IMR-90 (cell line): ENCODE measurements at regions not wholly inside any gene's neighbourhood (a gene's known extent, or its start where the extent isn't known, plus 50 kb on each side); places are given as distances from the start of the nearest gene placed in this dataset.

Experiments
- ATAC-seq: fragments of 200-7000 bp; cut with Tn5 transposase; 2 replicates; pipeline ENCODE4 v1.9.1; 2020; ENCODE audit warnings: low read depth, mild to moderate bottlenecking, moderate library complexity
- BruUV-seq: library from RNA; stranded (reverse); fragments of 400-500 nt; replicated peaks from 2 replicates; lab custom pipeline; 2021; lab: Mats Ljungman, UMichigan
- CTCF ChIA-PET: fragments of 300-600 bp; formaldehyde crosslinking; extraction: SDS; loops from one replicate; lab custom pipeline; 2021; ENCODE audit warnings: antibody characterized with exemption; lab: Yijun Ruan, JAX
- POLR2A ChIA-PET: fragments of 300-600 bp; sonication (Branson Sonifier 250); formaldehyde crosslinking; loops from one replicate; lab custom pipeline; 2022; ENCODE audit warnings: antibody characterized with exemption; ENCODE audit not compliant: unreplicated experiment; lab: Charles Lee
- DNase-seq: peaks from one replicate; pipeline ENCODE4 v3.0.0; 2013
- H2AFZ ChIP-seq: replicated peaks from 2 replicates; pipeline ENCODE3; 2013; ENCODE audit warnings: low read length, mild to moderate bottlenecking; ENCODE audit not compliant: poor library complexity
- H2AK5ac ChIP-seq: 2 replicates; pipeline ENCODE4 v1.6.1; 2013; ENCODE audit warnings: low read depth, low read length, inconsistent platforms
- H2AK9ac ChIP-seq: replicated peaks from 2 replicates; pipeline ENCODE3; 2013; ENCODE audit warnings: mild to moderate bottlenecking, low read depth, low read length, moderate library complexity; ENCODE audit not compliant: poor library complexity
- H2BK120ac ChIP-seq: 2 replicates; pipeline ENCODE4 v1.6.1; 2013; ENCODE audit warnings: low read depth, low read length, inconsistent platforms
- H2BK15ac ChIP-seq: 3 replicates; pipeline ENCODE4 v1.6.1; 2013; ENCODE audit warnings: low read depth, low read length, inconsistent platforms
- H2BK20ac ChIP-seq: 2 replicates; pipeline ENCODE4 v1.6.1; 2013; ENCODE audit warnings: low read depth, mild to moderate bottlenecking, inconsistent platforms, low read length, moderate library complexity
- H2BK5ac ChIP-seq: 2 replicates; pipeline ENCODE4 v1.6.1; 2013; ENCODE audit warnings: mild to moderate bottlenecking, low read depth, low read length, inconsistent platforms; ENCODE audit not compliant: poor library complexity, severe bottlenecking
- H3K14ac ChIP-seq: replicated peaks from 2 replicates; pipeline ENCODE4 v1.6.1; 2013; ENCODE audit warnings: low read depth, low read length, inconsistent platforms
- H3K18ac ChIP-seq: 2 replicates; pipeline ENCODE4 v1.6.1; 2013; ENCODE audit warnings: low read depth, low read length, control low read depth
- H3K23ac ChIP-seq: 2 replicates; pipeline ENCODE4 v1.6.1; 2013; ENCODE audit warnings: low read depth, low read length, inconsistent platforms
- H3K27ac ChIP-seq: 2 replicates; pipeline ENCODE4 v1.5.1; 2013; ENCODE audit warnings: mild to moderate bottlenecking, control low read depth, low read length; ENCODE audit not compliant: insufficient read depth
- H3K27me3 ChIP-seq: 2 replicates; pipeline ENCODE4 v1.6.1; 2013; ENCODE audit warnings: low read length; ENCODE audit not compliant: control insufficient read depth, insufficient read depth
- H3K36me3 ChIP-seq: 2 replicates; pipeline ENCODE4 v1.6.1; 2013; ENCODE audit warnings: low read length, mixed read lengths; ENCODE audit not compliant: control insufficient read depth, insufficient read depth
- H3K4ac ChIP-seq: 2 replicates; pipeline ENCODE4 v1.6.1; 2013; ENCODE audit warnings: low read depth, low read length, inconsistent platforms
- H3K4me1 ChIP-seq: 2 replicates; pipeline ENCODE4 v1.6.1; 2013; ENCODE audit warnings: low read length, mixed read lengths; ENCODE audit not compliant: control insufficient read depth, insufficient read depth
- H3K4me2 ChIP-seq: 2 replicates; pipeline ENCODE4 v1.6.1; 2013; ENCODE audit warnings: low read depth, mild to moderate bottlenecking, control low read depth, low read length, moderate library complexity
- H3K4me3 ChIP-seq: 2 replicates; pipeline ENCODE4 v1.5.1; 2013; ENCODE audit warnings: low read depth, mild to moderate bottlenecking, control low read depth, low read length, moderate library complexity; ENCODE audit not compliant: insufficient read depth
- H3K56ac ChIP-seq: 2 replicates; pipeline ENCODE4 v1.6.1; 2013; ENCODE audit warnings: low read length, inconsistent platforms; ENCODE audit not compliant: insufficient read depth; ENCODE audit errors: extremely low read depth
- H3K79me1 ChIP-seq, 2 experiments: 2 replicates each; pipeline ENCODE4 v1.6.1; 2013; ENCODE audit warnings: low read length in 2 of 2, inconsistent platforms in 1 of 2, low read depth in 1 of 2
- H3K9ac ChIP-seq: 2 replicates; pipeline ENCODE4 v1.6.1; 2013; ENCODE audit warnings: low read depth, low read length, control low read depth
- H3K9me1 ChIP-seq: 2 replicates; pipeline ENCODE4 v1.6.1; 2013; ENCODE audit warnings: low read length, inconsistent platforms; ENCODE audit not compliant: insufficient read depth
- H3K9me3 ChIP-seq: 2 replicates; pipeline ENCODE4 v1.6.1; 2013; ENCODE audit warnings: low read length; ENCODE audit not compliant: control insufficient read depth, insufficient read depth
- H4K20me1 ChIP-seq: 2 replicates; pipeline ENCODE4 v1.6.1; 2013; ENCODE audit warnings: low read length, inconsistent platforms; ENCODE audit not compliant: insufficient read depth
- H4K5ac ChIP-seq: 2 replicates; pipeline ENCODE4 v1.6.1; 2013; ENCODE audit warnings: mild to moderate bottlenecking, low read depth, low read length, control low read depth
- H4K8ac ChIP-seq, 2 experiments: 2 replicates each; pipeline ENCODE4 v1.6.1; 2013; ENCODE audit warnings: low read depth in 2 of 2, low read length in 2 of 2, control low read depth in 1 of 2, inconsistent platforms in 1 of 2
- H4K91ac ChIP-seq: 2 replicates; pipeline ENCODE4 v1.6.1; 2013; ENCODE audit warnings: low read depth, low read length, inconsistent platforms; ENCODE audit not compliant: insufficient read depth
- BHLHE40 ChIP-seq: fragments of 150-350 bp; IDR thresholded peaks from 2 replicates; pipeline ENCODE4 v1.6.1; 2016; ENCODE audit warnings: mild to moderate bottlenecking, low read depth, low read length
- CEBPB ChIP-seq: IDR thresholded peaks from 2 replicates; pipeline ENCODE4 v1.6.1; 2012; ENCODE audit warnings: low read depth, low read length, improper control_type of control experiment
- CHD1 ChIP-seq: IDR thresholded peaks from 2 replicates; pipeline ENCODE4 v1.6.1; 2012; ENCODE audit warnings: low read depth, low read length, improper control_type of control experiment
- CTCF ChIP-seq: conservative IDR thresholded peaks from 2 replicates; pipeline ENCODE4 v1.5.1; 2012; ENCODE audit warnings: mild to moderate bottlenecking, low read depth, low read length, improper control_type of control experiment
- ELK1 ChIP-seq: fragments of 150-350 bp; IDR thresholded peaks from 2 replicates; pipeline ENCODE4 v1.6.1; 2016; ENCODE audit warnings: low read depth, mild to moderate bottlenecking, low read length, moderate library complexity, borderline replicate concordance
- FOS ChIP-seq: fragments of 150-350 bp; IDR thresholded peaks from 2 replicates; pipeline ENCODE4 v1.6.1; 2016; ENCODE audit warnings: low read depth, low read length
- MAFK ChIP-seq: IDR thresholded peaks from 2 replicates; pipeline ENCODE4 v1.6.1; 2012; ENCODE audit warnings: low read depth, low read length, improper control_type of control experiment
- MAZ ChIP-seq: IDR thresholded peaks from 2 replicates; pipeline ENCODE4 v1.6.1; 2012; ENCODE audit warnings: low read depth, mild to moderate bottlenecking, low read length, improper control_type of control experiment, moderate library complexity, borderline replicate concordance
- MXI1 ChIP-seq: IDR thresholded peaks from 2 replicates; pipeline ENCODE4 v1.6.1; 2012; ENCODE audit warnings: low read depth, mild to moderate bottlenecking, low read length, moderate library complexity, borderline replicate concordance
- POLR2A ChIP-seq: IDR thresholded peaks from 2 replicates; pipeline ENCODE4 v1.6.1; 2012; ENCODE audit warnings: mild to moderate bottlenecking, low read depth, low read length
- RAD21 ChIP-seq: IDR thresholded peaks from 2 replicates; pipeline ENCODE4 v1.6.1; 2012; ENCODE audit warnings: low read length, improper control_type of control experiment
- RCOR1 ChIP-seq: IDR thresholded peaks from 2 replicates; pipeline ENCODE4 v1.6.1; 2012; ENCODE audit warnings: mild to moderate bottlenecking, low read length, improper control_type of control experiment; ENCODE audit not compliant: insufficient replicate concordance
- RFX5 ChIP-seq: IDR thresholded peaks from 2 replicates; pipeline ENCODE4 v1.8.0; 2012; ENCODE audit warnings: low read depth, mild to moderate bottlenecking, low read length, moderate library complexity
- SMC3 ChIP-seq: fragments of 150-350 bp; IDR thresholded peaks from 2 replicates; pipeline ENCODE4 v1.6.1; 2016; ENCODE audit warnings: low read depth, mild to moderate bottlenecking, antibody characterized with exemption, low read length, moderate library complexity
- USF2 ChIP-seq: fragments of 150-350 bp; IDR thresholded peaks from 2 replicates; pipeline ENCODE4 v1.6.1; 2017; ENCODE audit warnings: mild to moderate bottlenecking, antibody characterized with exemption, low read length, low read depth
- WGBS, 2 experiments: methylation state at CpG; one replicate each; pipeline versions ENCODE4 v1.1.5 to v1.1.7; 2013; ENCODE audit warnings: missing lambda C conversion rate in 2 of 2; ENCODE audit not compliant: insufficient read length in 1 of 2; ENCODE audit errors: extremely low coverage in 2 of 2; 5-methylcytosine and 5-hydroxymethylcytosine counted together
- dilution Hi-C: fragments of 300-500 bp; cut with HindIII; formaldehyde crosslinking; loops from one replicate; pipeline ENCODE4 v1.14.3; 2018; ENCODE audit warnings: low sequenced_read_pairs; ENCODE audit not compliant: unreplicated experiment
- in situ Hi-C: fragments of 300-500 bp; cut with MboI; formaldehyde crosslinking; loops from 3 replicates; pipeline ENCODE4 v1.14.3; 2019; ENCODE audit warnings: low sequenced_read_pairs, inconsistent platforms, mixed read lengths
- intact Hi-C: fragments of 100-400 bp; cut with micrococcal nuclease; formaldehyde crosslinking; loops from 2 replicates; pipeline ENCODE4 v1.10.0; 2022

- DNase-seq (no peak), ATAC-seq (no peak)
- no CpG with 5 or more reads among the region's 4 CpGs for WGBS, 2 experiments
- Histone ChIP-seq H3K23ac (no peak overlapping the region), H3K56ac (no peak overlapping the region), H3K79me1 (no peaks in the 10 kb centered on the region), H4K20me1 (no peaks in the 10 kb centered on the region), H4K8ac (no peak overlapping the region), H3K9me1 (no peaks in the 10 kb centered on the region), H2AK9ac (no peak overlapping the region), H2BK120ac (no peak overlapping the region), H2AFZ (no peak overlapping the region), H3K27ac (no peak overlapping the region), H2BK15ac (no peak overlapping the region), H3K4me1 (no peaks in the 10 kb centered on the region), H3K14ac (no peak overlapping the region), H2AK5ac (no peak overlapping the region), H2BK5ac (no peak overlapping the region), H3K18ac (no peak overlapping the region), H3K9ac (no peak overlapping the region), H4K5ac (no peak overlapping the region), H4K91ac (no peak overlapping the region), H3K4ac (no peak overlapping the region), H3K4me3 (no peak overlapping the region), H3K36me3 (no peaks in the 10 kb centered on the region), H3K9me3 (no peaks in the 10 kb centered on the region), H2BK20ac (no peak overlapping the region), H3K4me2 (no peak overlapping the region), H3K27me3 (peaks cover 2% of the 10 kb centered on the region; the same call in 1 of the 2 replicates)
- no TSS peak for BruUV-seq
- TF ChIP-seq POLR2A (no peak), ELK1 (no peak), MXI1 (no peak), CHD1 (no peak), CEBPB (no peak), RCOR1 (no peak), RAD21 (no peak), SMC3 (no peak), CTCF (no peak), MAFK (no peak), USF2 (no peak), FOS (no peak), RFX5 (no peak), MAZ (no peak), BHLHE40 (no peak)
- intact Hi-C loops (no loop called here), dilution Hi-C loops (no loop called here), in situ Hi-C loops (no loop called here)
- CTCF ChIA-PET: interaction anchor here (1.0 kb wide), 1 partner anchor 10 kb away, joined by 3 read pairs; no protein-coding TSS in a partner anchor
- POLR2A ChIA-PET: no interaction called here
These were observed 813.8 kb upstream of the HTR2C start for GRCh38 chrX:113770071-113770470.
